GM21528 (cell line): ENCODE measurements at regions not wholly inside any gene's neighbourhood (a gene's known extent, or its start where the extent isn't known, plus 50 kb on each side); places are given as distances from the start of the nearest gene placed in this dataset.

Source experiments
- ATAC-seq: cut with Tn5 transposase; IDR thresholded peaks from one replicate; pipeline ENCODE4 v1.9.1; 2021; ENCODE audit warnings: mild to moderate bottlenecking, moderate library complexity; ENCODE audit not compliant: unreplicated experiment, low FRiP score

- no peak for ATAC-seq
These were observed 122.8 kb upstream of the MAP3K1 start for GRCh38 chr5:56692359-56693219.

- ATAC-seq: no peak
These were observed 126.9 kb upstream of the MAP3K1 start for GRCh38 chr5:56688402-56688801.

- peak; percentile 70 for ATAC-seq
These were observed 128.8 kb upstream of the MAP3K1 start for GRCh38 chr5:56686337-56687195.

- ATAC-seq: peak; percentile 9
These were observed 129.7 kb upstream of the MAP3K1 start for GRCh38 chr5:56685503-56686217.

- no peak for ATAC-seq
These were observed 131.2 kb upstream of the MAP3K1 start for GRCh38 chr5:56684159-56684558.

- no peak for ATAC-seq
These were observed 131.6 kb upstream of the MAP3K1 start for GRCh38 chr5:56683733-56684132.

- ATAC-seq: no peak
These were observed 132.1 kb upstream of the MAP3K1 start for GRCh38 chr5:56683281-56683680.

- ATAC-seq: no peak
These were observed 134.0 kb upstream of the MAP3K1 start for GRCh38 chr5:56681346-56681745.

GRCh38 chr5:56680731-56681130 lies 134.6 kb upstream of the MAP3K1 start:
- no peak for ATAC-seq

- no peak for ATAC-seq
These were observed 137.6 kb upstream of the MAP3K1 start for GRCh38 chr5:56677690-56678305.

- ATAC-seq: no peak
These were observed 139.1 kb upstream of the MAP3K1 start for GRCh38 chr5:56676091-56676768.

GRCh38 chr5:56674441-56674840 lies 140.9 kb upstream of the MAP3K1 start:
- no peak for ATAC-seq

- ATAC-seq: no peak
These were observed 142.2 kb upstream of the MAP3K1 start for GRCh38 chr5:56673171-56673570.

- no peak for ATAC-seq
These were observed 143.8 kb upstream of the MAP3K1 start for GRCh38 chr5:56671571-56671970.

GRCh38 chr5:56670916-56671315 lies 144.4 kb upstream of the MAP3K1 start:
- ATAC-seq: no peak

GRCh38 chr5:56669534-56670483 lies 145.5 kb upstream of the MAP3K1 start:
- ATAC-seq: peak; percentile 98

- ATAC-seq: no peak
These were observed 146.4 kb upstream of the MAP3K1 start for GRCh38 chr5:56668996-56669395.

- no peak for ATAC-seq
These were observed 147.7 kb upstream of the MAP3K1 start for GRCh38 chr5:56667692-56668091.

- ATAC-seq: no peak
These were observed 148.4 kb upstream of the MAP3K1 start for GRCh38 chr5:56666901-56667300.
